HG02610 (cell line): ENCODE measurements at regions not wholly inside any gene's neighbourhood (a gene's known extent, or its start where the extent isn't known, plus 50 kb on each side); places are given as distances from the start of the nearest gene placed in this dataset.

ENCODE experiments used
- ATAC-seq: cut with Tn5 transposase; IDR thresholded peaks from one replicate; pipeline ENCODE4 v1.9.1; 2021; ENCODE audit warnings: mild to moderate bottlenecking, moderate library complexity; ENCODE audit not compliant: unreplicated experiment

GRCh38 chr2:34899079-34899478 lies 1300.0 kb upstream of the FAM98A start:
- no peak for ATAC-seq

GRCh38 chr2:34892766-34893165 lies 1293.7 kb upstream of the FAM98A start:
- ATAC-seq = no peak

GRCh38 chr2:34892256-34892655 lies 1293.2 kb upstream of the FAM98A start:
- ATAC-seq = no peak

GRCh38 chr2:34875091-34875745 lies 1276.1 kb upstream of the FAM98A start:
- no peak for ATAC-seq

GRCh38 chr2:34853646-34854045 lies 1254.5 kb upstream of the FAM98A start:
- ATAC-seq = no peak

GRCh38 chr2:34851804-34852203 lies 1252.7 kb upstream of the FAM98A start:
- ATAC-seq = no peak

- no peak for ATAC-seq
Observed at GRCh38 chr2:34849827-34850226, 1250.7 kb upstream of the FAM98A start.

- ATAC-seq = no peak
Observed at GRCh38 chr2:34848691-34849090, 1249.6 kb upstream of the FAM98A start.

- no peak for ATAC-seq
Observed at GRCh38 chr2:34848132-34848531, 1249.0 kb upstream of the FAM98A start.

- ATAC-seq = no peak
Observed at GRCh38 chr2:34844629-34845028, 1245.5 kb upstream of the FAM98A start.

GRCh38 chr2:34838408-34838807 lies 1239.3 kb upstream of the FAM98A start:
- no peak for ATAC-seq

GRCh38 chr2:34836361-34836760 lies 1237.3 kb upstream of the FAM98A start:
- no peak for ATAC-seq

GRCh38 chr2:34831096-34831495 lies 1232.0 kb upstream of the FAM98A start:
- ATAC-seq = no peak

- no peak for ATAC-seq
Observed at GRCh38 chr2:34828481-34828880, 1229.4 kb upstream of the FAM98A start.

GRCh38 chr2:34827398-34827797 lies 1228.3 kb upstream of the FAM98A start:
- ATAC-seq = no peak

GRCh38 chr2:34825686-34826085 lies 1226.6 kb upstream of the FAM98A start:
- ATAC-seq = no peak

- ATAC-seq = no peak
Observed at GRCh38 chr2:34822616-34823015, 1223.5 kb upstream of the FAM98A start.

GRCh38 chr2:34815052-34815741 lies 1216.1 kb upstream of the FAM98A start:
- ATAC-seq = no peak

GRCh38 chr2:34810456-34810855 lies 1211.4 kb upstream of the FAM98A start:
- ATAC-seq = no peak

- no peak for ATAC-seq
Observed at GRCh38 chr2:34808426-34808825, 1209.3 kb upstream of the FAM98A start.

- ATAC-seq = no peak
Observed at GRCh38 chr2:34806891-34807290, 1207.8 kb upstream of the FAM98A start.

- no peak for ATAC-seq
Observed at GRCh38 chr2:34806396-34806795, 1207.3 kb upstream of the FAM98A start.

- no peak for ATAC-seq
Observed at GRCh38 chr2:34799556-34799955, 1200.5 kb upstream of the FAM98A start.
